ENCODE measurements at regions not wholly inside any gene's neighbourhood (a gene's known extent, or its start where the extent isn't known, plus 50 kb on each side); places are given as distances from the start of the nearest gene placed in this dataset.

GRCh38 chr18:62442391-62442790 lies 80.4 kb upstream of the ZCCHC2 start:
- H3K27me3 ChIP-seq (replicated peaks; ENCODE audit: control insufficient read depth, insufficient read depth, low read length): no peaks in the 10 kb centered on the region
- H3K4me1 Mint-ChIP-seq (ENCODE audit: low read depth, unreplicated experiment): no peaks in the 10 kb centered on the region
- no peaks in the 10 kb centered on the region for H3K27me3 Mint-ChIP-seq (ENCODE audit: insufficient read depth, unreplicated experiment)
- H3K36me3 Mint-ChIP-seq (ENCODE audit: insufficient read depth, unreplicated experiment): no peaks in the 10 kb centered on the region
- H3K4me3 Mint-ChIP-seq (ENCODE audit: unreplicated experiment): no peak overlapping the region
- H3K9me3 Mint-ChIP-seq (ENCODE audit: unreplicated experiment): no peaks in the 10 kb centered on the region
- no peak overlapping the region for H3K27ac Mint-ChIP-seq (ENCODE audit: unreplicated experiment)
- intact Hi-C loops (cut with micrococcal nuclease; ENCODE audit: unreplicated experiment): no loop called here
- no peak overlapping the region for H3K4me3 ChIP-seq (ENCODE audit: low read depth, low read length)
- CTCF ChIA-PET: no interaction called here
- POLR2A ChIA-PET: no interaction called here
- H3K9me3 ChIP-seq: no peaks in the 10 kb centered on the region
- no peak for TF ChIP-seq CTCF (IDR thresholded peaks at IDR 0.05; ENCODE audit: insufficient read depth in 1 of 2, low read depth in 1 of 2, low read length in 1 of 2, severe bottlenecking in 1 of 2, unreplicated experiment in 1 of 2)
- no peaks in the 10 kb centered on the region for H3K36me3 ChIP-seq (ENCODE audit: control insufficient read depth, insufficient read depth, low read length)
- BruUV-seq (replicated peaks): no TSS peak
- H3K4me1 ChIP-seq: no peaks in the 10 kb centered on the region
- DNase-seq: no peak

- ChIA-PET CTCF (no interaction called here), POLR2A (no interaction called here)
- no peak overlapping the region for H3K27ac Mint-ChIP-seq (ENCODE audit: unreplicated experiment)
- no peaks in the 10 kb centered on the region for H3K27me3 Mint-ChIP-seq (ENCODE audit: insufficient read depth, unreplicated experiment)
- Histone ChIP-seq H3K4me1 (no peaks in the 10 kb centered on the region), H3K27me3 (replicated peaks; ENCODE audit: control insufficient read depth, insufficient read depth, low read length) (no peaks in the 10 kb centered on the region), H3K36me3 (ENCODE audit: control insufficient read depth, insufficient read depth, low read length) (no peaks in the 10 kb centered on the region), H3K9me3 (no peaks in the 10 kb centered on the region), H3K4me3 (ENCODE audit: low read depth, low read length) (no peak overlapping the region)
- no TSS peak for BruUV-seq (replicated peaks)
- TF ChIP-seq CTCF (IDR thresholded peaks at IDR 0.05; ENCODE audit: insufficient read depth in 1 of 2, low read depth in 1 of 2, low read length in 1 of 2, severe bottlenecking in 1 of 2, unreplicated experiment in 1 of 2): no peak
- no peaks in the 10 kb centered on the region for H3K9me3 Mint-ChIP-seq (ENCODE audit: unreplicated experiment)
- intact Hi-C loops (cut with micrococcal nuclease; ENCODE audit: unreplicated experiment): no loop called here
- no peak overlapping the region for H3K4me3 Mint-ChIP-seq (ENCODE audit: unreplicated experiment)
- no peaks in the 10 kb centered on the region for H3K4me1 Mint-ChIP-seq (ENCODE audit: low read depth, unreplicated experiment)
- DNase-seq: no peak
- no peaks in the 10 kb centered on the region for H3K36me3 Mint-ChIP-seq (ENCODE audit: insufficient read depth, unreplicated experiment)
These were observed 77.4 kb upstream of the ZCCHC2 start for GRCh38 chr18:62445386-62445917.

GRCh38 chr18:62446511-62446910 lies 76.3 kb upstream of the ZCCHC2 start:
- H3K4me1 Mint-ChIP-seq (ENCODE audit: low read depth, unreplicated experiment): no peaks in the 10 kb centered on the region
- Histone ChIP-seq H3K9me3 (no peaks in the 10 kb centered on the region), H3K4me3 (ENCODE audit: low read depth, low read length) (no peak overlapping the region), H3K4me1 (no peaks in the 10 kb centered on the region), H3K36me3 (ENCODE audit: control insufficient read depth, insufficient read depth, low read length) (no peaks in the 10 kb centered on the region), H3K27me3 (replicated peaks; ENCODE audit: control insufficient read depth, insufficient read depth, low read length) (no peaks in the 10 kb centered on the region)
- intact Hi-C loops (cut with micrococcal nuclease; ENCODE audit: unreplicated experiment): no loop called here
- H3K27ac Mint-ChIP-seq (ENCODE audit: unreplicated experiment): no peak overlapping the region
- ChIA-PET CTCF (no interaction called here), POLR2A (no interaction called here)
- no peak for DNase-seq
- no peaks in the 10 kb centered on the region for H3K36me3 Mint-ChIP-seq (ENCODE audit: insufficient read depth, unreplicated experiment)
- H3K9me3 Mint-ChIP-seq (ENCODE audit: unreplicated experiment): no peaks in the 10 kb centered on the region
- BruUV-seq (replicated peaks): no TSS peak
- TF ChIP-seq CTCF (IDR thresholded peaks at IDR 0.05; ENCODE audit: insufficient read depth in 1 of 2, low read depth in 1 of 2, low read length in 1 of 2, severe bottlenecking in 1 of 2, unreplicated experiment in 1 of 2): no peak
- H3K4me3 Mint-ChIP-seq (ENCODE audit: unreplicated experiment): no peak overlapping the region
- H3K27me3 Mint-ChIP-seq (ENCODE audit: insufficient read depth, unreplicated experiment): no peaks in the 10 kb centered on the region
